ENCODE measurements at regions not wholly inside any gene's neighbourhood (a gene's known extent, or its start where the extent isn't known, plus 50 kb on each side); places are given as distances from the start of the nearest gene placed in this dataset.
A peak's percentile ranks its signal among the peaks of the same experiment; 100 is the strongest.

DNA sequence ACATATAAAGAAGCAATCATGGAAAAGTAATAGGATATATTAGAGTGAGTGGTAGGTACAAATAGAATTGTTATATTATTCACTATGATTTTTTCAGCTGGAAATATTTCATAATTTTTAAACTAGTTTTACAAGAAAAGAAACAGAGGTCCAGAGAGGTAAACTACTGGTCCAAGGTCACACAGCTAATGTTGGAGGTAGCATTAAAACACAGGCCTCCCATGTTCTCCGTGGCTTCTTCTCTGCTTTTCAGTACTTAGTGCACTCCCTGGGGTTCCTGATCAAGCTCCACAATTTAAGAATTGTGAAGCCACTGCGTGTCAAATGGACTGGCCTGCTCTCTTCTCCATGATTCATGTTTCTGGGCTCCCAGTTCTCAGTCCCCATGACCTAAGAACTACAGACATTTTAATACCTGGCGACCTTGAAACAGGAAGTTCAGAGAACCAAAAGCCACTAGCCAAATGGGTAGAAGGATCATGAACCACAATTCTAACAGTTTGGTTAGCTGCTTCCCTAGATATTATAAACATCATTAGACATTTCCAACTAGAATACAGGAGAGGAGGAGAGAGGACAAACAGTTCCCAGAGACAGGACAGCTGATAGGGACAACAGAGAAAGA, 172.0 kb upstream of the KLF3 start:
- H3K27me3 ChIP-seq (ENCODE audit: control insufficient read depth in 2 of 2, insufficient read depth in 2 of 2, low read length in 2 of 2), result no peaks in the 10 kb centered on the region
- H3K9me3 ChIP-seq (replicated peaks; ENCODE audit: control insufficient read depth, insufficient read depth, low read depth, low read length), result no peaks in the 10 kb centered on the region
- H3K9ac ChIP-seq (ENCODE audit: insufficient read depth in 1 of 2, low read depth in 2 of 2, low read length in 2 of 2), result no peak overlapping the region
- ATAC-seq (no peak), DNase-seq (ENCODE audit: extremely low read depth in 1 of 4, low spot score in 3 of 4) (peak in 1 of 4 experiments; percentile 15), FAIRE-seq (no peak)
- ChIA-PET CTCF (ENCODE audit: low intra/inter-chr PET ratio) (no interaction called here), POLR2A (interaction anchor here (1.1 kb wide), 1 partner anchor 37 kb away, joined by 4 read pairs; no protein-coding TSS in a partner anchor)
- H3K9me1 ChIP-seq (ENCODE audit: control insufficient read depth, insufficient read depth, low read length), result no peaks in the 10 kb centered on the region
- H3K4me1 ChIP-seq (replicated peaks in 1 of 2; ENCODE audit: control insufficient read depth in 2 of 2, insufficient read depth in 2 of 2, low read length in 2 of 2), result peaks cover 5 to 19% of the 10 kb centered on the region in 2 experiments; a peak in 4 of 5 replicates
- H3K27ac ChIP-seq (ENCODE audit: extremely low read depth, low read depth, low read length), result no peak overlapping the region
- no peaks in the 10 kb centered on the region for H3K79me2 ChIP-seq (ENCODE audit: control insufficient read depth, insufficient read depth, low read length)
- no peaks in the 10 kb centered on the region for H3K36me3 ChIP-seq (ENCODE audit: control insufficient read depth, insufficient read depth, low read length)
- H4K20me1 ChIP-seq (replicated peaks; ENCODE audit: control insufficient read depth, insufficient read depth, low read length), result no peaks in the 10 kb centered on the region
- in situ Hi-C loops (cut with MboI), result no loop called here
- WGBS (ENCODE audit: insufficient coverage, low coverage, missing lambda C conversion rate), result 18% methylated on average over 3 of the region's 3 CpGs
- intact Hi-C loops (cut with micrococcal nuclease), result no loop called here
- peak overlapping the region; percentile 80 for H2AFZ ChIP-seq (ENCODE audit: low read depth, low read length)
- no peak overlapping the region for H3K4me2 ChIP-seq (ENCODE audit: insufficient read depth, low read length)
- BruUV-seq (replicated peaks), result no TSS peak
- no peak overlapping the region for H3K4me3 ChIP-seq
- TF ChIP-seq, protein P1, sequence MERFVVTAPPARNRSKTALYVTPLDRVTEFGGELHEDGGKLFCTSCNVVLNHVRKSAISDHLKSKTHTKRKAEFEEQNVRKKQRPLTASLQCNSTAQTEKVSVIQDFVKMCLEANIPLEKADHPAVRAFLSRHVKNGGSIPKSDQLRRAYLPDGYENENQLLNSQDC (CRISPR knock-in tag; IDR thresholded peaks at IDR 0.05), result no peak
- TF ChIP-seq, protein P2, sequence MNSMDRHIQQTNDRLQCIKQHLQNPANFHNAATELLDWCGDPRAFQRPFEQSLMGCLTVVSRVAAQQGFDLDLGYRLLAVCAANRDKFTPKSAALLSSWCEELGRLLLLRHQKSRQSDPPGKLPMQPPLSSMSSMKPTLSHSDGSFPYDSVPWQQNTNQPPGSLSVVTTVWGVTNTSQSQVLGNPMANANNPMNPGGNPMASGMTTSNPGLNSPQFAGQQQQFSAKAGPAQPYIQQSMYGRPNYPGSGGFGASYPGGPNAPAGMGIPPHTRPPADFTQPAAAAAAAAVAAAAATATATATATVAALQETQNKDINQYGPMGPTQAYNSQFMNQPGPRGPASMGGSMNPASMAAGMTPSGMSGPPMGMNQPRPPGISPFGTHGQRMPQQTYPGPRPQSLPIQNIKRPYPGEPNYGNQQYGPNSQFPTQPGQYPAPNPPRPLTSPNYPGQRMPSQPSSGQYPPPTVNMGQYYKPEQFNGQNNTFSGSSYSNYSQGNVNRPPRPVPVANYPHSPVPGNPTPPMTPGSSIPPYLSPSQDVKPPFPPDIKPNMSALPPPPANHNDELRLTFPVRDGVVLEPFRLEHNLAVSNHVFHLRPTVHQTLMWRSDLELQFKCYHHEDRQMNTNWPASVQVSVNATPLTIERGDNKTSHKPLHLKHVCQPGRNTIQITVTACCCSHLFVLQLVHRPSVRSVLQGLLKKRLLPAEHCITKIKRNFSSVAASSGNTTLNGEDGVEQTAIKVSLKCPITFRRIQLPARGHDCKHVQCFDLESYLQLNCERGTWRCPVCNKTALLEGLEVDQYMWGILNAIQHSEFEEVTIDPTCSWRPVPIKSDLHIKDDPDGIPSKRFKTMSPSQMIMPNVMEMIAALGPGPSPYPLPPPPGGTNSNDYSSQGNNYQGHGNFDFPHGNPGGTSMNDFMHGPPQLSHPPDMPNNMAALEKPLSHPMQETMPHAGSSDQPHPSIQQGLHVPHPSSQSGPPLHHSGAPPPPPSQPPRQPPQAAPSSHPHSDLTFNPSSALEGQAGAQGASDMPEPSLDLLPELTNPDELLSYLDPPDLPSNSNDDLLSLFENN (IDR thresholded peaks at IDR 0.05; ENCODE audit: low read depth in 2 of 2, low read length in 2 of 2), result no peak
- TF ChIP-seq ZNF785 (CRISPR knock-in tag; IDR thresholded peaks at IDR 0.05) (no peak), MTA2 (IDR thresholded peaks at IDR 0.05; ENCODE audit: low read depth) (no peak), PCBP1 (IDR thresholded peaks at IDR 0.05; ENCODE audit: low read depth, low read length, poor library complexity, severe bottlenecking) (no peak), ZNF408 (CRISPR knock-in tag; IDR thresholded peaks at IDR 0.05; ENCODE audit: low read depth) (no peak), LARP7 (IDR thresholded peaks at IDR 0.05) (no peak), RFX1 (IDR thresholded peaks at IDR 0.05) (no peak), SETDB1 (IDR thresholded peaks at IDR 0.05; ENCODE audit: low read length) (no peak), BCOR (IDR thresholded peaks at IDR 0.05) (peak; percentile 60; the same call in 1 of the 2 replicates), ERF (CRISPR knock-in tag; IDR thresholded peaks at IDR 0.05) (no peak), SMAD3 (CRISPR knock-in tag; conservative IDR thresholded peaks at IDR 0.05) (no peak), XRCC3 (IDR thresholded peaks at IDR 0.05) (no peak), ZNF165 (CRISPR knock-in tag; IDR thresholded peaks at IDR 0.05; ENCODE audit: borderline replicate concordance) (no peak), RBM25 (IDR thresholded peaks at IDR 0.05; ENCODE audit: low read depth, low read length, severe bottlenecking) (peak; percentile 69)
- TF ChIP-seq, protein P3, sequence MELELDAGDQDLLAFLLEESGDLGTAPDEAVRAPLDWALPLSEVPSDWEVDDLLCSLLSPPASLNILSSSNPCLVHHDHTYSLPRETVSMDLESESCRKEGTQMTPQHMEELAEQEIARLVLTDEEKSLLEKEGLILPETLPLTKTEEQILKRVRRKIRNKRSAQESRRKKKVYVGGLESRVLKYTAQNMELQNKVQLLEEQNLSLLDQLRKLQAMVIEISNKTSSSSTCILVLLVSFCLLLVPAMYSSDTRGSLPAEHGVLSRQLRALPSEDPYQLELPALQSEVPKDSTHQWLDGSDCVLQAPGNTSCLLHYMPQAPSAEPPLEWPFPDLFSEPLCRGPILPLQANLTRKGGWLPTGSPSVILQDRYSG (tag; conservative IDR thresholded peaks at IDR 0.05; ENCODE audit: low read depth), result no peak
- TF ChIP-seq, protein P4, sequence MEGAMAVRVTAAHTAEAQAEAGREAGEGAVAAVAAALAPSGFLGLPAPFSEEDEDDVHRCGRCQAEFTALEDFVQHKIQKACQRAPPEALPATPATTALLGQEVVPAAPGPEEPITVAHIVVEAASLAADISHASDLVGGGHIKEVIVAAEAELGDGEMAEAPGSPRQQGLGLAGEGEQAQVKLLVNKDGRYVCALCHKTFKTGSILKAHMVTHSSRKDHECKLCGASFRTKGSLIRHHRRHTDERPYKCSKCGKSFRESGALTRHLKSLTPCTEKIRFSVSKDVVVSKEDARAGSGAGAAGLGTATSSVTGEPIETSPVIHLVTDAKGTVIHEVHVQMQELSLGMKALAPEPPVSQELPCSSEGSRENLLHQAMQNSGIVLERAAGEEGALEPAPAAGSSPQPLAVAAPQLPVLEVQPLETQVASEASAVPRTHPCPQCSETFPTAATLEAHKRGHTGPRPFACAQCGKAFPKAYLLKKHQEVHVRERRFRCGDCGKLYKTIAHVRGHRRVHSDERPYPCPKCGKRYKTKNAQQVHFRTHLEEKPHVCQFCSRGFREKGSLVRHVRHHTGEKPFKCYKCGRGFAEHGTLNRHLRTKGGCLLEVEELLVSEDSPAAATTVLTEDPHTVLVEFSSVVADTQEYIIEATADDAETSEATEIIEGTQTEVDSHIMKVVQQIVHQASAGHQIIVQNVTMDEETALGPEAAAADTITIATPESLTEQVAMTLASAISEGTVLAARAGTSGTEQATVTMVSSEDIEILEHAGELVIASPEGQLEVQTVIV (CRISPR knock-in tag; IDR thresholded peaks at IDR 0.05; ENCODE audit: borderline replicate concordance), result no peak

All from K562 (cell line).